Esophagus (tissue), 2 donors: ENCODE measurements at regions not wholly inside any gene's neighbourhood (a gene's known extent, or its start where the extent isn't known, plus 50 kb on each side); places are given as distances from the start of the nearest gene placed in this dataset.
A peak's percentile ranks its signal among the peaks of the same experiment; 100 is the strongest.

Source experiments
- H3K27ac ChIP-seq, 2 donors: one replicate each; pipeline ENCODE4 v1.5.1; 2013; ENCODE audit warnings: low read depth in 2 of 2, mild to moderate bottlenecking in 2 of 2, inconsistent platforms in 1 of 2, low read length in 1 of 2, moderate library complexity in 1 of 2
- H3K27me3 ChIP-seq, 2 donors: one replicate each; pipeline ENCODE4 v1.6.1; 2013; ENCODE audit warnings: low read length in 2 of 2, control low read depth in 1 of 2, mild to moderate bottlenecking in 1 of 2; ENCODE audit not compliant: insufficient read depth in 2 of 2, control insufficient read depth in 1 of 2
- H3K36me3 ChIP-seq, 2 donors: one replicate each; pipeline ENCODE4 v1.6.1; 2013; ENCODE audit warnings: low read length in 1 of 2; ENCODE audit not compliant: control insufficient read depth in 2 of 2, insufficient read depth in 2 of 2
- H3K4me1 ChIP-seq, 2 donors: one replicate each; pipeline ENCODE4 v1.6.1; 2013; ENCODE audit warnings: low read length in 1 of 2; ENCODE audit not compliant: control insufficient read depth in 2 of 2, insufficient read depth in 2 of 2
- H3K4me3 ChIP-seq, 2 donors: one replicate each; pipeline ENCODE4 v1.5.1; 2013; ENCODE audit warnings: low read length in 2 of 2, mild to moderate bottlenecking in 2 of 2, low read depth in 1 of 2, moderate library complexity in 1 of 2
- H3K9me3 ChIP-seq, 2 donors: one replicate each; pipeline ENCODE4 v1.6.1; 2013; ENCODE audit warnings: mild to moderate bottlenecking in 2 of 2, low read depth in 1 of 2, low read length in 1 of 2, moderate library complexity in 1 of 2; ENCODE audit not compliant: control insufficient read depth in 2 of 2, insufficient read depth in 1 of 2
- WGBS, 2 donors: extraction: QIAGEN DNeasy Blood & Tissue Kit; methylation state at CpG; one replicate each; pipeline ENCODE4 v1.1.7; 2013; 5-methylcytosine and 5-hydroxymethylcytosine counted together
- donor health status: healthy with polysubstance abuse.
- donor health status: Bipolar disorder and iron deficiency.

DNA sequence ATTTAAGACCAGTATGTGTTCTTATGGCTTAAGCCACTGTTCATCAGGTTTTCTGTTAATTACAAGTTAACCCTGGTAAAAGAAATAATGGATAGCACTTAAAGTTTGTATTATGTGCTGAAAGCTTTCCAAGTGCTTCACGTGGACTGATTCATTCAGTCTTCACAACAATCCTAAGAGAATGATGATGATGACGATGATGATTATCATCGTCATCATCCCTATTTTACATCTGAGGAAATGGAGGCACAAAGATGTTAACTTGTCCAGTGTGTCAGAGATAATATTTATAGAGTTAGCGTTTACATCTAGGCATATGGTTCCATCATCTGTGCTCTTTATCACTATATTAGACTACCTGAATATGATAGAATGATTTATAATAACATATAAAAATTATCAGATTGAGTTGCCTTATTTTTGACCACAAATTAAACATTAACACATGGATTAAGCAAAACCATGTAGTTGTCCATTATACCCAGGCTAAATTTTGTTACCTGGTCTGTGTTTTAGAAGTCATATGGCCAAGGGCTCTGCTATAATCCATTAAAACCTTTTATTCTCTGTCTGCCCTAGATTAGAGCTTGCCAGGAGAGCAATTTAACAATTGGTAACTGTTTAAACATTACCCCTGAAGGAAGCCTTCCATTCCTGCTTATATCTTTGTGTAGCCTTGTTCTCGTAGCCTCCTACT is 102.3 kb upstream of the MAP3K1 start:
- no peaks in the 10 kb centered on the region for H3K9me3 ChIP-seq
- H3K27me3 ChIP-seq = no peaks in the 10 kb centered on the region
- no peak overlapping the region for H3K4me3 ChIP-seq
- no peak overlapping the region for H3K27ac ChIP-seq
- WGBS, 2 donors = 54 to 81% methylated on average over 5 of the region's 5 CpGs
- no peaks in the 10 kb centered on the region for H3K4me1 ChIP-seq
- no peaks in the 10 kb centered on the region for H3K36me3 ChIP-seq

DNA sequence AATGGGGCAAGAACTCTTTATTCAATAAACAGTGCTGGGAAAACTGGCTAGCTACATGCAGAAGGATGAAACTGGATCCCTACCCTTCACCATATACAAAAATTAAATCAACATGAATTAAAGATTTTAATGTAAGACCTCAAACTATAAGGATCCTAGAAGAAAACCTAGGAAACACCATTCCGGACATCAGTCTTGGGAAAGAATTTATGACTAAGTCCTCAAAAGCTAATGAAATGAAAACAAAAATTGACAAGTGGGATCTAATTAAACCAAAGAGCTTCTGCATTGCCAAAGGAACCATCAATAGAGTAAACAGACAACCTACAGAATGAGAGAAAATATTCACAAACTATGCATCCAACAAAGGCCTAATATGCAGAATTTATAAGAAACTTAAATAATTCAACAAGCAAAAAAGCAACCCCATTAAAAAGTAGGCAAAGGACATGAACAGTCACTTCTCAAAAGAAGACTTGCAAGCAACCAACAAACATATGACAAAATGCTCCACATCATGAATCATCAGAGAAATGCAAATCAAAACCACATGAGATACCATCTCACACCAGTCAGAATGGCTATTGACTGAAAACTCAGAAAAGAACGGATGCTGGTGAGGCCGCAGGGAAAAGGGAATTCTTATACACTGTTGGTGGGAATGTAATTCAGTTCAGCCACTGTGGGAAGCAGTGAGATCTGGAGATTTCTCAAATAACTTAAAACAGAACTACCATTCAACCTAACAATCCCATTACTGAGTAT is 104.3 kb upstream of the MAP3K1 start:
- WGBS, 2 donors = 88 to 95% methylated on average over 3 of the region's 3 CpGs
- H3K27me3 ChIP-seq = no peaks in the 10 kb centered on the region
- no peak overlapping the region for H3K4me3 ChIP-seq
- H3K36me3 ChIP-seq = no peaks in the 10 kb centered on the region
- H3K9me3 ChIP-seq = no peaks in the 10 kb centered on the region
- H3K4me1 ChIP-seq = no peaks in the 10 kb centered on the region
- H3K27ac ChIP-seq = no peak overlapping the region

DNA sequence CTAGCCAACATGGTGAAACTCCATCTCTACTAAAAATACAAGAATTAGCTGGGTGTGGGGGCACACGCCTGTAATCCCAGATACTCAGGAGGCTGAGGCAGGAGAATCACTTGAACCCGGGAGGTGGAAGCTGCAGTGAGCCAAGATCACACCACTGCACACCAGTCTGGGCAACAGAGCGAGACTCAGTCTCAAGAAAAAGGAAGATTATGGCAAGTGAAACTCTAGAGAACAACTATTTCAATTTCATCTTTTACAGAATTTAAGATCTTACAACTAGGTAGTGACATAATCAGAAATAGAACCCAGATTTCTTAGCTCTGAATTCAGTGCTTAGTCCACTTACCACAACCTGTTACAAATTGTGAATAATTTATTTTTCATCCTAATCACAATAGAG is 108.8 kb upstream of the MAP3K1 start:
- no peak overlapping the region for H3K27ac ChIP-seq
- WGBS, 2 donors = 93 to 96% methylated on average over 3 of the region's 3 CpGs

DNA sequence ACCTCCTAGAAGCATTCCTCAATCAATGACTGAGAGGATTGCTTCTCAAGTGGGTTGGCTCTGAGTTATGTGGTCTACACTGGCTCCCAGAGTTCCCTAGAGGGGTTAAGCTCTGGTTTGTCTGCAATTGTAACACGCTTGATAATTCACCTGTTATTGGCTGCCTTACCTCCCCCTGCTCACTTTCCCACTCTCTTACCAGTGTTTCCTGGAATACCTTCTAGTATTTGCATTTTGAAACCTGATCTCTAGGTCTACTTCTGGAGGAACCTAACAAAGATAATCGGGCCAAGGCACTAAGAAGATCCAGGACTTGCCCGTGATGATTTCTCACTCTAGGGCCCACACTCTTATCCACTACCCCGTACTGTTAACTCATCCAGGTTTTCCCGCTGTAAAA is 110.1 kb upstream of the MAP3K1 start:
- H3K9me3 ChIP-seq = no peaks in the 10 kb centered on the region
- WGBS, 2 donors = 57 to 75% methylated on average over 5 of the region's 5 CpGs
- no peaks in the 10 kb centered on the region for H3K27me3 ChIP-seq
- H3K4me3 ChIP-seq = no peak overlapping the region
- no peaks in the 10 kb centered on the region for H3K36me3 ChIP-seq
- no peak overlapping the region for H3K27ac ChIP-seq
- H3K4me1 ChIP-seq = peaks cover 0 to 1% of the 10 kb centered on the region in 2 donors

More for the DNA sequence above, 108.8 kb upstream of the MAP3K1 start:
- Histone ChIP-seq H3K9me3 (no peaks in the 10 kb centered on the region), H3K4me1 (no peaks in the 10 kb centered on the region), H3K4me3 (no peak overlapping the region), H3K27me3 (no peaks in the 10 kb centered on the region), H3K36me3 (no peaks in the 10 kb centered on the region)

DNA sequence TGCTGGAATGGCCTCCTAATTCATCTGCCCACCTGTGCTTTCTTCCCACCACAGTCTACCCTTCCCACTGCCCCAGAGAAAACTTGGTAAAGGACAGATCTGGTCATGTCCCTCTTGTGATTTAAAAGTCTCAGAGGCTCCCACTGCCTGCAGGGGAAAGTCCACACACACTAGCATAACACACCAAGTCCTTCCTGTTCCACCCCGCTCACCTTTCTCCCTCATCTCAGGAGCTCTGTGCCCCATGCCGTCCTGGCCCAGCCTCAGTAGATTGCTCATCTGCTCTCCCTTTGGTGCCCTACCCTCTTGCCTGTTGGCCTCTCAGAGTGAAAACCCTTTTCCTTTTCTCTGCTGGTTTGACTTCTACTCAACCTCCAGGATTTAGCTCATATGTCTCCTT is 111.4 kb upstream of the MAP3K1 start:
- Histone ChIP-seq H3K9me3 (no peaks in the 10 kb centered on the region), H3K4me1 (peaks cover 0 to 1% of the 10 kb centered on the region in 2 donors), H3K4me3 (no peak overlapping the region), H3K27ac (no peak overlapping the region), H3K27me3 (no peaks in the 10 kb centered on the region), H3K36me3 (no peaks in the 10 kb centered on the region)
- WGBS, 2 donors = 89 to 90% methylated on average over 2 of the region's 2 CpGs

DNA sequence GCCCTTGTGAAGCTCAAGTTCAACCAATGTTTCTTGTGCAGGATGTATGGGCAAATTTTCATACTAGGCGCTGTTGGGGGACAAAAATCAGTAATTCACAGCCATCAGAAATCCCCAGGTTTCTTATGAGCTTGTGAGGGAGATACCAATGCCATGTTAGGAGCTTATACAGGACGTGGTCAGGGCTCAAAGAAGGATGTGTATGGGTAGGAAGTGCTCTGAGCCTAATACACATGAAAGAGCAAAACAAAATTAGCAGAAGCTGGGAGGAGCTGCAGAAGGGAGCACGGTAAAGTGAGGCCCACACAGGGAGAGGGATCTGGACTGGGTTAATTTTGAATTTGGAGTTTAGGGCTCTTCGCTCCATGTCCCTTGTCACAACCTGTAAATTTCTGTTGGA is 114.6 kb upstream of the MAP3K1 start:
- Histone ChIP-seq H3K9me3 (no peaks in the 10 kb centered on the region), H3K27ac (no peak overlapping the region), H3K4me3 (no peak overlapping the region), H3K4me1 (peaks cover 0 to 5% of the 10 kb centered on the region in 2 donors), H3K27me3 (no peaks in the 10 kb centered on the region), H3K36me3 (no peaks in the 10 kb centered on the region)
- WGBS, 2 donors = 81 to 83% methylated on average over 4 of the region's 4 CpGs

DNA sequence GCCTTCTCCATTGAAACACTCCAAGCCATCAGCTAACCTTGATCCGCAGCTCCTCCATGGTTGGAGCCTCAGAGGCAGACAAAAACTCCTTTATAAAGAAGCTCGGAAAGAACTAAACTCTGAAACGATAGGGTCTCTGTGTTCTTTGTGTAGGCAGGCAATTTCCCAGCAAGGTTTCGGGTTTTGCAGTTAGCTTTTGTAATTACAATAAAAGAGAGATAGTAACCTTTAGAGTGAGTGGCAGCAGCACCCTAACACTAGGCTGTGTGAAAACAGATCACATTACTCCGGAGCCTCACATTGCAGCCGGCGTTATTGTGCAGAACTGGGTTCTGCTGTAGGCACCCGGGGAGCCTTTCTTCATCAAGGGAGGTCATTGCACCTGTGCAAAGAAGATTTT is 115.8 kb upstream of the MAP3K1 start:
- no peaks in the 10 kb centered on the region for H3K9me3 ChIP-seq

DNA sequence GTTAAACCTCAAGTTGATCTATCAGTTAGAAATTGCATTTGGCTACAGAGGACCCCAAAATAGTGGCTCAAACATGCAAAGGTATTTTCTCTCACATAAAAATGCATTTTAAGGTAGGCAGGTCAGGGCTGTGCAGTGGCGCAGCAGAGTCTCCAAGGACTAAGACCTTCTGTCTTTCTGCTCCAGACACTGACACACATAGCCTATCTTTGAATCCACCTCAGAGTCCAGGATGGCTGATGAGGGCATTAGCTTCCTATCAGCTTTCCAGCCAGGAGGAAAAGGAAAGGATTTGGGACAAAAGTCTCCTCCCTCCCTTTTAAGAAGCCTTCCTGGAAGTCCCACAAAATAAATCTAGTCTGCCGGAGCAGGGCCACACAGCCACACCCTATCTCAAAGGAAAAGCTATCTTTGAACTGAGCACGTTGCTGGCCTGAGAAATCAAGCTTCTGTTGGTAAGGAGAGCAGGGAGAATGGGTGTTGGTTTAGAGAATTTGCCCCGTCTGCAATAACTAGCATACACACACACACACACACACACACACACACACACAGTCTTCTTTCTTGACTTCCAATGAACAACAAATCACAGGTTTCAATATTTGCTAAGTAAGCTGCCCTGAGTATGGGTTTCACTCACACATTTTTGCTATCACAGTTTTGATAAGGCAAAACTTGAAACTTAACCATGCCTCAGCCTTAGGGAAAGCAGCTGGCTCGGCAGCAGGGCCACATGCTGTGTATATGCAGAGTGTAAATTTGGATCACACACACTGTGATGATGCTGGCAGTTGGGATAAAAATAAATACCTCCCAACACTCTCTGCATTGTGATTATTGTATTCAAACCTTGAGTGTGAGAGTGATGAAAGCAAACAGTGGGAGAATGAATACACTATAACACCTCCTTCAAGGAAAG is 116.6 kb upstream of the MAP3K1 start:
- H3K27me3 ChIP-seq = no peaks in the 10 kb centered on the region
- H3K9me3 ChIP-seq = no peaks in the 10 kb centered on the region
- no peak overlapping the region for H3K4me3 ChIP-seq
- peaks cover 0 to 5% of the 10 kb centered on the region in 2 donors for H3K4me1 ChIP-seq
- H3K27ac ChIP-seq = peak overlapping the region; percentile 40 to 78
- no peaks in the 10 kb centered on the region for H3K36me3 ChIP-seq
- 27 to 34% methylated on average over 5 of the region's 5 CpGs for WGBS, 2 donors

More for the DNA sequence above, 115.8 kb upstream of the MAP3K1 start:
- H3K27ac ChIP-seq = no peak overlapping the region
- no peak overlapping the region for H3K4me3 ChIP-seq
- no peaks in the 10 kb centered on the region for H3K36me3 ChIP-seq
- H3K4me1 ChIP-seq = peaks cover 0 to 5% of the 10 kb centered on the region in 2 donors
- 80 to 90% methylated on average over 8 of the region's 8 CpGs for WGBS, 2 donors
- no peaks in the 10 kb centered on the region for H3K27me3 ChIP-seq

DNA sequence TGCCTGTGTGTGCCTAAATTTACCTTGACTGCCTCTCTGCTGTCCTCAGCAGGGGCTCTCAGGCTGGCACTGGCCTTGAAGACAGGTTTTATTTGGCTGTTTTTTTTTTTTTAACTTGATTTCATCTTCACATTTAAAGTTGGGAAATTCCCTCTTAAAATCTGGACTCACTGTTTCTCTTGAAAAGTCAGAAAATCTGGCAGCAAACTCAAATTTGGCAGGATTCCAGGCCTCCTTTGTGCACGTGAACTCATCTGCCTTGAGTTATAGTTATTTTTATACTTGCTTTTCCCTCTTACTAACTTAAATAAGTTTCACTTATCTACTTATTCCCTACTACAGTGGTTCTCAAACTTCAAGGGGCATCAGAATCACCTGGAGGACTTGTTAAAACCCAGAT is 118.4 kb upstream of the MAP3K1 start:
- Histone ChIP-seq H3K27ac (no peak overlapping the region), H3K27me3 (no peaks in the 10 kb centered on the region), H3K9me3 (no peaks in the 10 kb centered on the region), H3K4me3 (no peak overlapping the region), H3K4me1 (peaks cover 0 to 5% of the 10 kb centered on the region in 2 donors), H3K36me3 (no peaks in the 10 kb centered on the region)
- 19 to 38% methylated on average over 1 of the region's 1 CpG for WGBS, 2 donors
